B cell (primary cell): ENCODE measurements at regions not wholly inside any gene's neighbourhood (a gene's known extent, or its start where the extent isn't known, plus 50 kb on each side); places are given as distances from the start of the nearest gene placed in this dataset.

Source experiments
- ATAC-seq: fragments of 200-7000 bp; cut with Tn5 transposase; one replicate; pipeline ENCODE4 v1.10.0; 2021; ENCODE audit warnings: low read depth, mild to moderate bottlenecking, moderate number of reproducible peaks, moderate library complexity
- CTCF ChIA-PET: fragments of 350-600 bp; sonication (Branson Sonifier 250); formaldehyde crosslinking; loops from one replicate; lab custom pipeline; 2021; ENCODE audit warnings: antibody characterized with exemption, inconsistent platforms; lab: Charles Lee
- POLR2A ChIA-PET: fragments of 350-600 bp; sonication (Branson Sonifier 250); formaldehyde crosslinking; loops from one replicate; lab custom pipeline; 2021; ENCODE audit warnings: antibody characterized with exemption; lab: Charles Lee
- DNase-seq: peaks from one replicate; pipeline ENCODE4 v3.0.0; 2013
- H2AFZ ChIP-seq: 2 replicates; pipeline ENCODE4 v1.6.1; 2012; ENCODE audit warnings: mild to moderate bottlenecking, low read depth, low read length; ENCODE audit not compliant: insufficient read depth, poor library complexity, severe bottlenecking
- H3K27ac ChIP-seq, 2 donors: 1 replicate in 1 of 2; 2 replicates in 1 of 2; pipeline ENCODE4 v1.5.1; 2012 to 2013; ENCODE audit warnings: low read length in 2 of 2, mild to moderate bottlenecking in 2 of 2, moderate library complexity in 1 of 2
- H3K27me3 ChIP-seq, 4 experiments: fragments of 200-600 bp in 1 of 4; sonication (generic) in 1 of 4; replicated peaks in 1 of 4; 1 replicate in 2 of 4; 2 replicates in 2 of 4; pipeline versions ENCODE4 v1.6.1 to v1.7.0; 2013 to 2016; ENCODE audit warnings: low read length in 3 of 4, mild to moderate bottlenecking in 2 of 4, mixed read lengths in 1 of 4, moderate library complexity in 1 of 4; ENCODE audit not compliant: insufficient read depth in 4 of 4, control insufficient read depth in 3 of 4; ENCODE audit errors: control extremely low read depth in 1 of 4
- H3K36me3 ChIP-seq, 2 experiments: replicated peaks in 1 of 2; 1 replicate in 1 of 2; 2 replicates in 1 of 2; pipeline versions ENCODE4 v1.6.1 to v1.7.1; 2013; ENCODE audit warnings: low read length in 1 of 2; ENCODE audit not compliant: insufficient read depth in 2 of 2, control insufficient read depth in 1 of 2; ENCODE audit errors: control extremely low read depth in 1 of 2, extremely low read depth in 1 of 2
- H3K4me1 ChIP-seq, 2 donors: fragments of 200-600 bp in 1 of 2; sonication (generic) in 1 of 2; 1 replicate in 1 of 2; 2 replicates in 1 of 2; pipeline versions ENCODE4 v1.5.1 to v1.6.1; 2013 to 2017; ENCODE audit warnings: low read length in 2 of 2; ENCODE audit not compliant: control insufficient read depth in 2 of 2, insufficient read depth in 2 of 2
- H3K4me2 ChIP-seq: replicated peaks from 2 replicates; pipeline ENCODE3; 2012; ENCODE audit warnings: mild to moderate bottlenecking, low read depth, low read length; ENCODE audit not compliant: poor library complexity, severe bottlenecking
- H3K4me3 ChIP-seq, 5 experiments: fragments of 200-600 bp in 1 of 5; sonication (generic) in 1 of 5; 1 replicate in 3 of 5; 2 replicates in 2 of 5; pipeline versions ENCODE4 v1.5.1 to v1.7.0; 2011 to 2016; ENCODE audit warnings: low read length in 4 of 5, mild to moderate bottlenecking in 4 of 5, low read depth in 2 of 5, control low read depth in 1 of 5, moderate library complexity in 1 of 5; ENCODE audit not compliant: insufficient read depth in 1 of 5; ENCODE audit errors: control extremely low read depth in 1 of 5, extremely low read depth in 1 of 5
- H3K79me2 ChIP-seq: fragments of 200-600 bp; sonication (generic); one replicate; pipeline ENCODE4 v1.6.0; 2016; ENCODE audit warnings: low read length; ENCODE audit not compliant: control insufficient read depth, insufficient read depth
- H3K9ac ChIP-seq: fragments of 200-600 bp; sonication (generic); 2 replicates; pipeline ENCODE4 v1.6.1; 2017; ENCODE audit warnings: mild to moderate bottlenecking, low read length, moderate library complexity
- H3K9me3 ChIP-seq, 3 donors: one replicate each; pipeline versions ENCODE4 v1.6.1 to v1.7.1; 2013; ENCODE audit warnings: low read length in 2 of 3; ENCODE audit not compliant: control insufficient read depth in 2 of 3, insufficient read depth in 1 of 3; ENCODE audit errors: control extremely low read depth in 1 of 3
- H4K20me1 ChIP-seq: 2 replicates; pipeline ENCODE4 v1.6.0; 2012; ENCODE audit warnings: mild to moderate bottlenecking, low read length; ENCODE audit not compliant: insufficient read depth, control insufficient read depth, poor library complexity, severe bottlenecking
- H3K27ac Mint-ChIP-seq: one replicate; pipeline ENCODE4 v1.8.0; 2021; ENCODE audit warnings: mixed read lengths
- H3K27me3 Mint-ChIP-seq: one replicate; pipeline ENCODE4 v1.8.0; 2021; ENCODE audit warnings: mixed read lengths
- H3K4me1 Mint-ChIP-seq: one replicate; pipeline ENCODE4 v1.8.0; 2021; ENCODE audit warnings: mixed read lengths
- H3K4me3 Mint-ChIP-seq: one replicate; pipeline ENCODE4 v1.8.0; 2021; ENCODE audit warnings: mixed read lengths
- H3K9me3 Mint-ChIP-seq: one replicate; pipeline ENCODE4 v1.8.0; 2022; ENCODE audit warnings: mixed read lengths; ENCODE audit not compliant: insufficient read depth
- CTCF ChIP-seq: fragments of 200-600 bp; IDR thresholded peaks from one replicate; pipeline ENCODE4 v1.8.0; 2022; ENCODE audit warnings: antibody characterized with exemption, mild to moderate bottlenecking
- EZH2 ChIP-seq: IDR thresholded peaks from 2 replicates; pipeline ENCODE4 v1.6.1; 2012; ENCODE audit warnings: borderline replicate concordance, low read depth, mild to moderate bottlenecking, moderate library complexity, low read length; ENCODE audit not compliant: insufficient read depth, poor library complexity, severe bottlenecking
- WGBS: methylation state at CpG from one replicate; pipeline ENCODE4 v1.1.5; 2013; ENCODE audit warnings: missing lambda C conversion rate; ENCODE audit not compliant: insufficient coverage; 5-methylcytosine and 5-hydroxymethylcytosine counted together
- intact Hi-C: fragments of 100-400 bp; cut with micrococcal nuclease; formaldehyde crosslinking; loops from one replicate; pipeline ENCODE4 v1.10.0; 2022

- ATAC-seq: no peak
- Mint-ChIP-seq H3K4me1 (peaks cover 6% of the 10 kb centered on the region), H3K4me3 (no peak overlapping the region), H3K9me3 (no peaks in the 10 kb centered on the region), H3K27ac (no peak overlapping the region), H3K27me3 (no peaks in the 10 kb centered on the region)
- H3K4me1 ChIP-seq: no peaks in the 10 kb centered on the region
- intact Hi-C loops: no loop called here
- ChIA-PET POLR2A (no interaction called here), CTCF (interaction anchor here (1.0 kb wide), 1 partner anchor 234 kb away, joined by 4 read pairs; no protein-coding TSS in a partner anchor)
- H3K9ac ChIP-seq: no peak overlapping the region
- H3K4me2 ChIP-seq: no peak overlapping the region
- DNase-seq: no peak
- H3K27ac ChIP-seq: no peak overlapping the region
- peaks cover 0 to 6% (median 4%) of the 10 kb centered on the region in 3 donors for H3K9me3 ChIP-seq
- H3K79me2 ChIP-seq: no peaks in the 10 kb centered on the region
- no peak overlapping the region for H2AFZ ChIP-seq
- no peaks in the 10 kb centered on the region for H4K20me1 ChIP-seq
- no peaks in the 10 kb centered on the region for H3K36me3 ChIP-seq
- no peak overlapping the region for H3K4me3 ChIP-seq
- WGBS: 100% methylated on average over 2 of the region's 3 CpGs
- TF ChIP-seq CTCF: no peak
- no peak for TF ChIP-seq EZH2
- no peaks in the 10 kb centered on the region for H3K27me3 ChIP-seq
Measured at GRCh38 chr6:149198265-149198664, 119.2 kb upstream of the TAB2 start.

GRCh38 chr6:149200282-149200945 lies 117.1 kb upstream of the TAB2 start:
- Histone ChIP-seq H2AFZ (no peak overlapping the region), H3K9ac (no peak overlapping the region), H3K27me3 (no peaks in the 10 kb centered on the region), H3K27ac (no peak overlapping the region), H3K9me3 (peaks cover 0 to 6% (median 4%) of the 10 kb centered on the region in 3 donors), H3K4me3 (no peak overlapping the region), H3K4me2 (no peak overlapping the region), H3K4me1 (no peaks in the 10 kb centered on the region), H4K20me1 (no peaks in the 10 kb centered on the region), H3K79me2 (no peaks in the 10 kb centered on the region), H3K36me3 (no peaks in the 10 kb centered on the region)
- ChIA-PET CTCF (interaction anchor here (1.5 kb wide), 1 partner anchor 116 kb away, joined by 3 read pairs; no protein-coding TSS in a partner anchor), POLR2A (no interaction called here)
- Mint-ChIP-seq H3K4me1 (no peaks in the 10 kb centered on the region), H3K27me3 (no peaks in the 10 kb centered on the region), H3K9me3 (no peaks in the 10 kb centered on the region), H3K4me3 (no peak overlapping the region), H3K27ac (no peak overlapping the region)
- intact Hi-C loops: no loop called here
- ATAC-seq (no peak), DNase-seq (no peak)
- WGBS: no CpG with 5 or more reads among the region's 1 CpG
- no peak for TF ChIP-seq EZH2
- TF ChIP-seq CTCF: no peak
